ENCODE measurements at regions not wholly inside any gene's neighbourhood (a gene's known extent, or its start where the extent isn't known, plus 50 kb on each side); places are given as distances from the start of the nearest gene placed in this dataset.

GRCh38 chr6:6522709-6523108 is 65.8 kb upstream of the LY86 start:
- Mint-ChIP-seq H3K36me3 (ENCODE audit: insufficient read depth in 2 of 2) (no peaks in the 10 kb centered on the region), H3K4me3 (no peak overlapping the region)

GRCh38 chr6:6524951-6525350 is 63.6 kb upstream of the LY86 start:
- peaks cover 13% of the 10 kb centered on the region for H3K4me1 Mint-ChIP-seq (ENCODE audit: low read depth)
- peaks cover 90% of the 10 kb centered on the region for H3K27me3 Mint-ChIP-seq (ENCODE audit: low read depth)
- no peak for DNase-seq
- H3K36me3 Mint-ChIP-seq (ENCODE audit: insufficient read depth in 2 of 2), result no peaks in the 10 kb centered on the region
- H3K9me3 Mint-ChIP-seq, result no peaks in the 10 kb centered on the region
- ATAC-seq (replicated peaks in 1 of 2), result no peak
- H3K4me3 Mint-ChIP-seq, result no peak overlapping the region
- H3K27ac Mint-ChIP-seq, result no peak overlapping the region

More at GRCh38 chr6:6522709-6523108, 65.8 kb upstream of the LY86 start:
- no peak for ATAC-seq (replicated peaks in 1 of 2)
- H3K27me3 Mint-ChIP-seq (ENCODE audit: low read depth), result peaks cover 99% of the 10 kb centered on the region
- peaks cover 27% of the 10 kb centered on the region for H3K4me1 Mint-ChIP-seq (ENCODE audit: low read depth)
- DNase-seq, result no peak
- no peaks in the 10 kb centered on the region for H3K9me3 Mint-ChIP-seq
- no peak overlapping the region for H3K27ac Mint-ChIP-seq

GRCh38 chr6:6525933-6526332 is 62.6 kb upstream of the LY86 start:
- Mint-ChIP-seq H3K36me3 (ENCODE audit: insufficient read depth in 2 of 2) (no peaks in the 10 kb centered on the region), H3K27ac (no peak overlapping the region), H3K27me3 (ENCODE audit: low read depth) (peaks cover 88% of the 10 kb centered on the region), H3K4me3 (no peak overlapping the region), H3K9me3 (no peaks in the 10 kb centered on the region), H3K4me1 (ENCODE audit: low read depth) (peaks cover 13% of the 10 kb centered on the region)
- ATAC-seq (replicated peaks in 1 of 2) (no peak), DNase-seq (no peak)

GRCh38 chr6:6529275-6529674 is 59.2 kb upstream of the LY86 start:
- Mint-ChIP-seq H3K9me3 (peaks cover 0 to 3% of the 10 kb centered on the region in 2 donors), H3K27me3 (ENCODE audit: low read depth) (peaks cover 84% of the 10 kb centered on the region), H3K27ac (no peak overlapping the region), H3K4me1 (ENCODE audit: low read depth) (peaks cover 7% of the 10 kb centered on the region), H3K36me3 (ENCODE audit: insufficient read depth in 2 of 2) (no peaks in the 10 kb centered on the region), H3K4me3 (no peak overlapping the region)
- DNase-seq (no peak), ATAC-seq (replicated peaks in 1 of 2) (no peak)

- Mint-ChIP-seq H3K9me3 (peaks cover 0 to 4% of the 10 kb centered on the region in 2 donors), H3K36me3 (ENCODE audit: insufficient read depth in 2 of 2) (peaks cover 0 to 1% of the 10 kb centered on the region in 2 donors), H3K4me1 (ENCODE audit: low read depth) (no peaks in the 10 kb centered on the region), H3K27ac (no peak overlapping the region), H3K27me3 (ENCODE audit: low read depth) (peaks cover 67% of the 10 kb centered on the region), H3K4me3 (no peak overlapping the region)
- DNase-seq (no peak), ATAC-seq (replicated peaks in 1 of 2) (no peak)
These were observed 55.3 kb upstream of the LY86 start for GRCh38 chr6:6533176-6533575.

GRCh38 chr6:6534399-6534798 is 54.1 kb upstream of the LY86 start:
- Mint-ChIP-seq H3K36me3 (ENCODE audit: insufficient read depth in 2 of 2) (peaks cover 0 to 1% of the 10 kb centered on the region in 2 donors), H3K4me3 (no peak overlapping the region), H3K9me3 (peaks cover 0 to 4% of the 10 kb centered on the region in 2 donors), H3K4me1 (ENCODE audit: low read depth) (no peaks in the 10 kb centered on the region), H3K27me3 (ENCODE audit: low read depth) (peaks cover 71% of the 10 kb centered on the region), H3K27ac (no peak overlapping the region)
- ATAC-seq (replicated peaks in 1 of 2) (no peak), DNase-seq (no peak)

GRCh38 chr6:6537488-6538260 is 50.8 kb upstream of the LY86 start:
- H3K27ac Mint-ChIP-seq, result no peak overlapping the region
- H3K4me3 Mint-ChIP-seq, result no peak overlapping the region
- peaks cover 0 to 2% of the 10 kb centered on the region in 2 donors for H3K9me3 Mint-ChIP-seq
- no peaks in the 10 kb centered on the region for H3K4me1 Mint-ChIP-seq (ENCODE audit: low read depth)
- ATAC-seq (replicated peaks in 1 of 2) (no peak), DNase-seq (no peak)
- H3K27me3 Mint-ChIP-seq (ENCODE audit: low read depth), result peaks cover 71% of the 10 kb centered on the region
- H3K36me3 Mint-ChIP-seq (ENCODE audit: insufficient read depth in 2 of 2), result peaks cover 0 to 1% of the 10 kb centered on the region in 2 donors

- H3K27ac Mint-ChIP-seq, result no peak overlapping the region
- H3K4me1 Mint-ChIP-seq (ENCODE audit: low read depth), result no peaks in the 10 kb centered on the region
- ATAC-seq (replicated peaks in 1 of 2) (no peak), DNase-seq (no peak)
- peaks cover 73% of the 10 kb centered on the region for H3K27me3 Mint-ChIP-seq (ENCODE audit: low read depth)
- no peak overlapping the region for H3K4me3 Mint-ChIP-seq
- H3K36me3 Mint-ChIP-seq (ENCODE audit: insufficient read depth in 2 of 2), result peaks cover 1 to 2% of the 10 kb centered on the region in 2 donors
- peaks cover 0 to 2% of the 10 kb centered on the region in 2 donors for H3K9me3 Mint-ChIP-seq
These were observed 50.3 kb upstream of the LY86 start for GRCh38 chr6:6538261-6538660.
